GM20000 (cell line): ENCODE measurements at regions not wholly inside any gene's neighbourhood (a gene's known extent, or its start where the extent isn't known, plus 50 kb on each side); places are given as distances from the start of the nearest gene placed in this dataset.
"Not testable (repeated sequence)": the region's sequence is repeated elsewhere in the genome, so short reads cannot be mapped to it uniquely, and the experiment has no call there.

Experiments
- DNase-seq: peaks from one replicate; pipeline ENCODE4 v3.0.0; 2012; ENCODE audit warnings: low spot score
- TF ChIP-seq, protein P1 (sequence below): IDR thresholded peaks from 2 replicates; pipeline ENCODE4 v1.5.1; 2012; ENCODE audit warnings: mild to moderate bottlenecking, control low read depth; ENCODE audit errors: extremely low read depth, missing control alignments

DNA sequence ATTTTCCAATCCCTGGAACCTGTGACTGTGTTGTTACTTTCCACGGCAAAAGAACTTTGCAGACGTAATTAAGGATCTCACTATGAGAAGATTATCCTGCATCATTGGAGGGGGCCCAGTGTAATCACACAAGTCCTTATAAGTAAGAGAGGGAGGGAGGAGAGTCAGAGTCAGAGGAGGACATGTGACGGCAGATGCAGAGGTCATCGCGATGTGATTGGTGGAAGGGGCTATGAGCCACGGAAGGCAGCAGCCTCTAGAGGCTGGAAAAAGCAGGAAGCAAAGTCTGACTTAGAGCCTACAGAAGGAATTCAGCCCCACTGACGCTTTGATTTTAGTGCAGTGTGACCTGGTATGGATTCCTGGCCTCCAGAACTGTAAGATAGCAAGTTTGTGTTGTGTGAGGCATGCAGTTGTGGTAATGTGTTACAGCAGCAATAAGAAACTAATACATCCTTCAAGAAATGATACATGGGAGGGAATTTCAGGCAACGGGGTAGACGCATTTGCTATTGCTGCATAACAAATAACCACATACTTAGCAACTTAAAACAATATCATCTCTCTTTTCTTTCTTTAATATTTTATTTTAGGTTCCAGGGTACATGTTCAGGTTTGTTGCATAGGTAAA lies 112.7 kb upstream of the SERPINE2 start:
- no peak for DNase-seq

DNA sequence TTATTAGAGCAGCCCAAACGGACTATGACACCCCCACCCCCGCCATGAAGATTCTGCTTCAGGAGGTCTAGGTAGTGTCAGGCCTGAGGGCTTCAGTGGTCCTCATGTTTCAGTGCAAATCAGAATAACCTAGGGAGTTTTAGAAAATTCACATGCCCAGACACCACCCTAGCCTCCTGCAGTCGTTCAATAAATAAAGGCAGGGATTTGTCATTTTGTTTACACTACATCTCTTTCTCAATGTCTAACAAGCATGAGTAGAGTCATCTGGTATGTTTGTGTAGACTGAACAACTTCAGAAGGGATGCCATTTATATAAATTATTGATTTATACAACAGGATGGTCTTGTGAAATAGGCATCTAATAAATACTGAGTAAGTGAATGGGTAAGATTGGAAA lies 112.1 kb upstream of the SERPINE2 start:
- no peak for DNase-seq
- TF ChIP-seq, protein P1, sequence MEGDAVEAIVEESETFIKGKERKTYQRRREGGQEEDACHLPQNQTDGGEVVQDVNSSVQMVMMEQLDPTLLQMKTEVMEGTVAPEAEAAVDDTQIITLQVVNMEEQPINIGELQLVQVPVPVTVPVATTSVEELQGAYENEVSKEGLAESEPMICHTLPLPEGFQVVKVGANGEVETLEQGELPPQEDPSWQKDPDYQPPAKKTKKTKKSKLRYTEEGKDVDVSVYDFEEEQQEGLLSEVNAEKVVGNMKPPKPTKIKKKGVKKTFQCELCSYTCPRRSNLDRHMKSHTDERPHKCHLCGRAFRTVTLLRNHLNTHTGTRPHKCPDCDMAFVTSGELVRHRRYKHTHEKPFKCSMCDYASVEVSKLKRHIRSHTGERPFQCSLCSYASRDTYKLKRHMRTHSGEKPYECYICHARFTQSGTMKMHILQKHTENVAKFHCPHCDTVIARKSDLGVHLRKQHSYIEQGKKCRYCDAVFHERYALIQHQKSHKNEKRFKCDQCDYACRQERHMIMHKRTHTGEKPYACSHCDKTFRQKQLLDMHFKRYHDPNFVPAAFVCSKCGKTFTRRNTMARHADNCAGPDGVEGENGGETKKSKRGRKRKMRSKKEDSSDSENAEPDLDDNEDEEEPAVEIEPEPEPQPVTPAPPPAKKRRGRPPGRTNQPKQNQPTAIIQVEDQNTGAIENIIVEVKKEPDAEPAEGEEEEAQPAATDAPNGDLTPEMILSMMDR = no peak

More for the DNA sequence above, 112.7 kb upstream of the SERPINE2 start:
- TF ChIP-seq, protein P1 = no peak

DNA sequence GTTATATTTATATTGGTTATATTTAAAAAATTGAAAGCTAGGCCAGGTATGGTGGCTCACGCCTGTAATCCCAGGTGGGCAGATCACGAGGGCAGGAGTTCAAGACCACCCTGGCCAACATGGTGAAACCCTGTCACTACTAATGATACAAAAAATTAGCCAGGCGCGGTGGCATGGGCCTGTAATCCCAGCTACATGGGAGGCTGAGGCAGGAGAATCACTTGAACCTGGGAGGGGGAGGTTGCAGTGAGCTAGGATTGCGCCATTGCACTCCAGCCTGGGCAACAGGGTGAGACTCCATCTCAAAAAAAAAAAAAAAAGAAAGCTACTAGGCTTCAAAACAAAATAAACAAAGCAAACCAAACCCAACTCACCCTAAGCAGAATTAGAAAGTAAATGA lies 109.0 kb upstream of the SERPINE2 start:
- DNase-seq = not testable (repeated sequence)

DNA sequence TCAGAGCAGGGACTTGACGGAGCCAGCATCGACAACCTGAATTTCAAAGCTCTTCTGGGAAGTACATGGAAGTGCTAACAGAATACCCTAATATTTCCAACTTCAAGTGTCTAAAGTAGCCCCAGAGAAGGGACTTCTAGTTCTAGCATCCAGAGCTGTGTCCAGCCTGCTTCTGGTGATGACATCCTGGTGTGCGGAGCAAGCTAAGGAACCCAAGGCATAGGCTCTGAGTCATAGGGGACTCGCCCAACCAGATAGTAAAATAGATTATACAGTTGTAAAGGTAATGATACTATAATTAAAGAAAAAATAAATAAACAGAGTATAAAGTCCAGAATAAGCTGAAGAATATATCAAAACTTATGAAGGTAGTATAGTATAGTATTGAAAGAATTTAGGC lies 108.1 kb upstream of the SERPINE2 start:
- TF ChIP-seq, protein P1 = no peak
- DNase-seq = no peak

DNA sequence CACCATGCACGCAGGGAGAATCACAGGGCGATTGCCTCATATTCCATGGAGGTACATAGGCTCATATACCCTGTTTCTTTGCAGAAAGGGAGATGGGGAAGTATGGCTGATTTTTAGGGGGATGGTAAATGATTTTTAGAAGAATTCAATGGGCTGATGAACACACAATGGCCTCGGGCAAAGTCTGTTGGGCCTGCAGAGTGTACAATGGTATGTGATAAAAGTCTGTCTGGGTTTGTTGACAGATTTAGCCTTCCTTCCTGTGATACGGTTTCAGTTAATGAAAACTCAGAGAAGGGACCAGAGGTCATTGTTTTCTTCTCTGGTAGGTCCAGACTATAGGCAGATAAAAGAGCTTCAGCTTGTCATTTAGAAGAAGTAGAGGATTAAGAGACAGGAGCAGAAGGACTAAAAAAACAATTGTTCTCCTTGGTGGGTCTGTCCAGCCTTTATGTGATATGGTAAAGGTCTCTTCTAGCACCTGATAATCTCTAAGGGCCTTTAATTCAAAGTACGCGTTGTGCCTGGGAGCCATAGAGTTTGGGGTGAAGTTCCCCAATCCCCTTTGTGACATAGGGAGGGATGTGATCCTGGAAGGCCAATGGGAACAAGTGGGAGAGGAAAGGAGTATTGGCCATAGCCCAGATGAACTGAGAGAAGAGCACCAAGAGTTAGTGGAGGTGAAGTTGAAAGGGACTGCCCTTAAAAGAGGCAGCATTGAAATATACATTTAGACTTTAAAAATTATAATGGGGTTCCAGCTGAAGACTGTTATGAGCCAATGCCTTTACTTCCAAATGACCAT lies 107.5 kb upstream of the SERPINE2 start:
- TF ChIP-seq, protein P1 = no peak
- DNase-seq = no peak

DNA sequence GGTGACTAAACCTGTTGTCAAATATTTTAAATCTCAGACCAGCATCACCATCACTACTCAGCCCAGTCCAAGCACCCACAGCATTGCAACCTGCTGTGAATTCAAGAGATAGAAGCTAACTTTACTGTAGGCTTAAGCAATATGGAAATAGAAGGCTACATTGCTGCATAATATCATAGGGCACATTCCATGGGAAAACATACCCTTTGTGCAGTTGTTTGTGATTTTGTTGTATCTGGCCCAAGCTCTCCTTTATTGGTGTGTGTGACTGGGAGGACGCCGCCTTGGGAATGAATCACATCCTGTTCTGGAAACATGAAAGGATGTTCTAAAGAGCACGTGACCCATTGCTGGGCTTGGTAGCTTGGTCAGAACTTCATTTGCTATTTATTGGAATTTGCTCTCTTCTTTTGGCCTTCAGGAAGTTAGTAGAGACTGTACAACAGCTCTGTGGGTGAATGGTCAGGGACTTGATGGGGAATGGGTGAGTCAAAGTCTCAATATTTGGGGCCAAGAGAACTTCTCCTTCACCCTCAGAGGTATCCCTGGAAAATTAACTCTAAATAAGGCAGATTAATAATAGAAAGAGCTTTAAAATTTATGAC lies 106.8 kb upstream of the SERPINE2 start:
- DNase-seq = no peak
- TF ChIP-seq, protein P1 = no peak

DNA sequence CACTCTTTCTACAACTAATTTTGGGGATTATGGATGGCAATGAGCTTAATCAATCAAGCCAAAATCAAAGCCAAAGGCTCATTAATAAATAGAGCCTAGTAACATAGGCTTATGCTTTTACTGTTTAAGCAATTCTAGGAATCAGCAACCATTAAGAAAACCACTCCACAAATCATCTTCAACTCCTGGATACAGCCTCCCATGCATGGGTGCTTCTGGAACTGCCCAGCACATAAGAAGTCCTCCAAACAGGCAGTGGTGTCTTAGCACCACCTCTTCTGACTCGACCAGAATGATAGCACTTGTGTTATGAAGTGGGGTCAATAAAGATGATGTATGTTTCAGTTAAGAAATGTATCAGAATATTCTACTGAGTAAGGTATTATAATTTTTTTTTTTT lies 104.4 kb upstream of the SERPINE2 start:
- TF ChIP-seq, protein P1 = no peak
- DNase-seq = no peak
